Mammary epithelial cell (primary cell): ENCODE measurements at regions not wholly inside any gene's neighbourhood (a gene's known extent, or its start where the extent isn't known, plus 50 kb on each side); places are given as distances from the start of the nearest gene placed in this dataset.

Source experiments
- CTCF ChIP-seq, 2 donors: IDR thresholded peaks in 1 of 2; conservative IDR thresholded peaks in 1 of 2; 2 replicates each; pipeline ENCODE4 v1.5.1; 2011 to 2012; ENCODE audit warnings: inconsistent platforms in 2 of 2, low read length in 2 of 2, mild to moderate bottlenecking in 2 of 2, control low read depth in 1 of 2, low read depth in 1 of 2; ENCODE audit not compliant: insufficient read depth in 1 of 2; ENCODE audit errors: extremely low read depth in 1 of 2
- EZH2 ChIP-seq: IDR thresholded peaks from 2 replicates; pipeline ENCODE4 v1.6.1; 2012; ENCODE audit warnings: low read length, inconsistent platforms, borderline replicate concordance

GRCh38 chr2:129085386-129085785 lies 766.7 kb upstream of the HS6ST1 start:
- TF ChIP-seq EZH2 = no peak
- TF ChIP-seq CTCF (conservative IDR thresholded peaks at IDR 0.05 in 1 of 2, IDR thresholded peaks at IDR 0.05 in 1 of 2; ENCODE audit: extremely low read depth in 1 of 2, insufficient read depth in 1 of 2, low read depth in 1 of 2, low read length in 2 of 2) = no peak
